ENCODE measurements at regions not wholly inside any gene's neighbourhood (a gene's known extent, or its start where the extent isn't known, plus 50 kb on each side); places are given as distances from the start of the nearest gene placed in this dataset.
"Not testable (repeated sequence)": the region's sequence is repeated elsewhere in the genome, so short reads cannot be mapped to it uniquely, and the experiment has no call there.

DNA sequence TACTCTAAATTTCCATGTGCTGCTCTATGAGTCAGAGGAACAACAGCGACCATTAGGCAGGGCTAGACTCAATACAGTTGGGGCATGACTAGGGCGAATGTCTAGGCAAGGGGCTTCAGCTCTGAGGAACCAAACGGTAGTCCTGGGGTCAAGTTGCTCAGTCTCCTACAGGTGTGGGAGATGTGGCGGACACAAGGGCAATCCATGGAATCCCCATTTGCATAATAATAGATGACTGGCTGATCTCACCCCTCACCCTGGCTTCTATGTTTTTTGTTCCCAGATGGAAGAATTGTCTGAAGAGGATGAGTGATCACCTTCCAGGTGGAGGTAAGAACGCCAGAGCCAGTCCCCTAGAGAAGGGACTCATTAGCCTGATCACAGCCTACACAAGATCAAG is 1048.2 kb upstream of the MIR17HG start:
- WGBS: 91% methylated on average over 5 of the region's 5 CpGs
- Histone ChIP-seq H3K4me3 (ENCODE audit: low read depth, low read length) (no peak overlapping the region), H3K4me1 (ENCODE audit: insufficient read depth) (no peaks in the 10 kb centered on the region), H3K27ac (ENCODE audit: low read depth) (no peak overlapping the region), H3K36me3 (ENCODE audit: insufficient read depth) (no peaks in the 10 kb centered on the region)
- no peak for DNase-seq (ENCODE audit: extremely low spot score)

DNA sequence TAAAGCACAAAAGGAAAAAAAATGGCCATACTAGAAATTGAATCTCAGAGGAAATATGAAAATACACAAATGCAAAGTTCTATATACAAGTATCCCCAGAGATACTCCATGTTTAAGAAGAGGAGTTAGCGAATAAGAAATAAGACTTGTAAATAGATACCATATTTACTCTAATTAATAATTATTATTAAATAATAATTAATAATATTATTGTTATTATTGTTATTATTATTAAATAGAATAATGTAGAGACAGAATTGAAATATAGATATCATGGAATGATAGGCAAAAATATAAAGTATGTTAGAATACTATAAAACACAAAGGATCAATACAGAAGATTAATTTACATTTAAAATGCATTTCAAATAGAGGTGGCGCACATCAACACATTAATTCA is 1047.5 kb upstream of the MIR17HG start:
- Histone ChIP-seq H3K4me3 (ENCODE audit: low read depth, low read length) (no peak overlapping the region), H3K36me3 (ENCODE audit: insufficient read depth) (no peaks in the 10 kb centered on the region), H3K27ac (ENCODE audit: low read depth) (no peak overlapping the region), H3K4me1 (ENCODE audit: insufficient read depth) (no peaks in the 10 kb centered on the region)
- DNase-seq (ENCODE audit: extremely low spot score): no peak
- WGBS: 98% methylated on average over 2 of the region's 2 CpGs

DNA sequence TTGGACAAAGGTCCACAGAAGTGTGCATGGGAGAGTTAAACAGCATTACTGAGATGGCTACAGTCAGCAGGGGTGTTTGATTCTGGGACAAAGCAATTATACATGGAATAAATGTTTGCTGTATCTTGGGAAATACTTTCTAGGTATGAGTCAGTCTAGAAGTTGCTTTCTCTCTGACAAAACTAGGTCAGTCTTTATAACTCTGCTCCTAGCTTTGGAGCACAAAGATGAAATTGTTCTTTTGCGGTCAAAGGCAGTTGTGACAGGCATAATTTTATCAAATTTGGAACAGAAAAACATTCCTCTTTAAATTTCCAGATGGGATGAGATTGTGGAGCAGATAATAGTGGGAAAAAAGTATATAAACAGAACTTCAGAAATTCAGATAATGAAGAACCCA is 1045.4 kb upstream of the MIR17HG start:
- no peak overlapping the region for H3K27ac ChIP-seq (ENCODE audit: low read depth)
- WGBS: 37% methylated on average over 1 of the region's 1 CpG

DNA sequence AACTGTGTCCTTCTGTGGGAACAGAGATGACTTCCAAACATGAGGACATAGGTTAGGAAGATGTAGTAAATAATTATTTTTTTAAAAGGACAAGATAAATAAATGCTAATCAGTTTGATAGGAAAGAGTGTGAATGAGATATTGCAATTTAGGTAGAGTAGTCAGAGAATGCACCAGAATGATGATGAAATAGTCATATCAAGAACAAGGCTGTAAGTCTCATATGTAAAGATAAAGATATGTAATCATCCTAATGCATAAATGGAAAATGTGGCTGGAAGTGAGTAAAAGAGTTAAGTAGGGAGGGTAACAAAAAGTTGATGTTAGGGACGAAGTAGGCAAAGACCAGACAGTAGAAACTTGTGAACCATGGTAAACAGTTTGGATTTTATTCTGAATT is 1041.7 kb upstream of the MIR17HG start:
- WGBS: 98% methylated on average over 1 of the region's 1 CpG
- H3K27ac ChIP-seq (ENCODE audit: low read depth): no peak overlapping the region
- H3K36me3 ChIP-seq (ENCODE audit: insufficient read depth): no peaks in the 10 kb centered on the region
- no peak for DNase-seq (ENCODE audit: extremely low spot score)
- no peak overlapping the region for H3K4me3 ChIP-seq (ENCODE audit: low read depth, low read length)
- H3K4me1 ChIP-seq (ENCODE audit: insufficient read depth): no peaks in the 10 kb centered on the region

More for the DNA sequence above, 1045.4 kb upstream of the MIR17HG start:
- DNase-seq (ENCODE audit: extremely low spot score): no peak
- Histone ChIP-seq H3K4me3 (ENCODE audit: low read depth, low read length) (no peak overlapping the region), H3K36me3 (ENCODE audit: insufficient read depth) (no peaks in the 10 kb centered on the region), H3K4me1 (ENCODE audit: insufficient read depth) (no peaks in the 10 kb centered on the region)

DNA sequence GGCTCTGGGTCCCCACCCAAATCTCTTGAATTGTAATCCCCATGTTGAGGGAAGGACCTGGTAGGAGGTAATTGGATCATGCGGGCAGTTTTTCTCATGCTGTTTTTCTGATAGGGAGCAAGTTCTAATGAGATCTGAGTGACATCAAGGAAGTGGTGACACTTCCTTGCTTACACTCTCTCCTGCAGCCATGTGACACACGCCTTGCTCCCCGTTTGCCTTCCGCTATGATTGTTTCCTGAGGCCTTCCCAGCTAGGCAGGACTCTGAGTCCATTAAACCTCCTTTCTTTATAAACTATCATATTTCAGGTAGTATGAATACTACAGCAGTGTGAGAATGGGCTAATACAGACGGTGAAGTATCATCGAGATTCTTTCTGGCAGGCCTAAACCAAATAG is 1040.4 kb upstream of the MIR17HG start:
- DNase-seq (ENCODE audit: extremely low spot score): no peak
- 94% methylated on average over 6 of the region's 6 CpGs for WGBS
- no peak overlapping the region for H3K27ac ChIP-seq (ENCODE audit: low read depth)
- H3K4me1 ChIP-seq (ENCODE audit: insufficient read depth): no peaks in the 10 kb centered on the region
- no peak overlapping the region for H3K4me3 ChIP-seq (ENCODE audit: low read depth, low read length)
- H3K36me3 ChIP-seq (ENCODE audit: insufficient read depth): no peaks in the 10 kb centered on the region

DNA sequence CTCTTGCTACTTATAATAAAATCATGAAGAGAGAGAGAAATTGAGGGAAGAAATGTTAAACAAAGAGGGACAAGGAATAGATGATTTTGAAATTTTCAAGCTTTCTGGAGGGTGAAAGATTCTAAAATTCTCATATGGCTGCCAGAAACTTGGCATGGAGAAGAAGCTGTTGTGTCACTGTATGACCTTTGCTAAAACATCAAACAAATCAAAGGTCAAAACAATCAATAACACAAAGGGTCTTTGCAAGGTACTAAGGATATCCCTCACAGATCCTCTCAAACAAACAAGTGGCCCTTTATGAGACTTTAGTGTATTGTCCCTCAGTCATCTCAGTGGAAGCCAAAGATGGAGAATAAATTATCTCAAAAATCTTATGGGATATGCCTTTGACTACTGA is 1039.2 kb upstream of the MIR17HG start:
- Histone ChIP-seq H3K36me3 (ENCODE audit: insufficient read depth) (no peaks in the 10 kb centered on the region), H3K27ac (ENCODE audit: low read depth) (no peak overlapping the region), H3K4me1 (ENCODE audit: insufficient read depth) (no peaks in the 10 kb centered on the region), H3K4me3 (ENCODE audit: low read depth, low read length) (no peak overlapping the region)
- DNase-seq (ENCODE audit: extremely low spot score): no peak

DNA sequence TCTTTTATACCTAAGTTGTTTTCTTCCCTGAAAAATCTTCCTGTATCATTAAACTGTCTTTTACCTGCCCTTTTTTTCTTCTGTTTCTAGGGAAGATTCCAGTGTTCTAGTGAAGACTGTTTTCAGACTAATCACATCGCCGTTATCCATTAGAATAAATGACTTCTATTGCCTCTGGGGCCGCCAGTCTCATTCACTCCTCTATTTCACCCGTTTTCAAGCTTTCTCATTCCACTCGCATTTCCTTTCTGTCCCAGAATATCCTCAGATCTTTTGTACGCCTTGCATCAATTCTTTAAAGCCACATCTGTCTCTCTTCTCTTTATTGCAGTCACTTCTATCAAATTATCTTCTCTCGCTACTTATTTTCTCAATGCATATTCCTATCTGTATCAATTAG is 1035.6 kb upstream of the MIR17HG start:
- no peaks in the 10 kb centered on the region for H3K36me3 ChIP-seq (ENCODE audit: insufficient read depth)
- H3K4me1 ChIP-seq (ENCODE audit: insufficient read depth): no peaks in the 10 kb centered on the region
- WGBS: 82% methylated on average over 7 of the region's 7 CpGs
- no peak overlapping the region for H3K27ac ChIP-seq (ENCODE audit: low read depth)
- no peak for DNase-seq (ENCODE audit: extremely low spot score)
- H3K4me3 ChIP-seq (ENCODE audit: low read depth, low read length): no peak overlapping the region

DNA sequence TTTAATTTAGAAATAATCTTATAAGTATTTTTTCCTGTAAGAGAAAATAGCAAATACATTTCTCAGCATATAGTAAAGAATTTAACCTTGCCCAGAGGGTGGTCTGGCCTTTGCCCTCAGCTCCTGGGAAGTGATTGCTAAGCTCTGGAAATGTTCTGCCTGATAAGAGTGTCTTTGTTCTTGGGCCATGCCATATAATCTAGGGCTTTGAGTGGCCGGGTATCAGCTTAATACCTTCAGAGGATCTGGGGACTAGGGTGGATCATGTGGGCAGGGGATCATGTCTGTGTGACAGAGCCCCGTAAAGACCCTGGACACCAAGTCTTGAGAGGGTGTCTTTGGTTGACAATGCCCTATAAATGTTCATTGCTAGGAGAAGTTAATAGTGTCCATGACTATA is 1032.4 kb upstream of the MIR17HG start:
- H3K4me3 ChIP-seq (ENCODE audit: low read depth, low read length): no peak overlapping the region
- H3K36me3 ChIP-seq (ENCODE audit: insufficient read depth): no peaks in the 10 kb centered on the region

DNA sequence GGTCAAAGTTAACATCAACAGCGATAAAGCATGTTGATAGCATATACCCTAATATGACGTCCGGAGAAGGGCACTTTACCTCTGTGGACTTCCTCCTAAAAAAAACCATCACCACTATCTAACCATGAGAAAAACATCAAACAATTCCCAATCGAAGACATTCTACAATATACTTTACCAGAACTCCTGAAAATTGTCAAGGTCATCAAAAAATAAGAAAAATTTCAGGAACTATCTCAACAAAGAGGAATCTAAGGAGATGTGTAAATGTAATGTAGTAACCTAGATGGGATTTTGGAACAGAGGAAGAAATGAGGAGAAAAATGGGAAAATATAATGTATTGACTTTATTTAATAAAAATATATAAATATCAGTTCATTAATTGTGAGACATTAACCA is 1026.8 kb upstream of the MIR17HG start:
- no peak for DNase-seq (ENCODE audit: extremely low spot score)
- no peaks in the 10 kb centered on the region for H3K4me1 ChIP-seq (ENCODE audit: insufficient read depth)
- H3K27ac ChIP-seq (ENCODE audit: low read depth): no peak overlapping the region
- H3K36me3 ChIP-seq (ENCODE audit: insufficient read depth): no peaks in the 10 kb centered on the region
- no peak overlapping the region for H3K4me3 ChIP-seq (ENCODE audit: low read depth, low read length)
- WGBS: 86% methylated on average over 4 of the region's 4 CpGs

More for the DNA sequence above, 1032.4 kb upstream of the MIR17HG start:
- Histone ChIP-seq H3K27ac (ENCODE audit: low read depth) (no peak overlapping the region), H3K4me1 (ENCODE audit: insufficient read depth) (no peaks in the 10 kb centered on the region)
- WGBS: 46% methylated on average over 2 of the region's 2 CpGs
- DNase-seq (ENCODE audit: extremely low spot score): no peak

DNA sequence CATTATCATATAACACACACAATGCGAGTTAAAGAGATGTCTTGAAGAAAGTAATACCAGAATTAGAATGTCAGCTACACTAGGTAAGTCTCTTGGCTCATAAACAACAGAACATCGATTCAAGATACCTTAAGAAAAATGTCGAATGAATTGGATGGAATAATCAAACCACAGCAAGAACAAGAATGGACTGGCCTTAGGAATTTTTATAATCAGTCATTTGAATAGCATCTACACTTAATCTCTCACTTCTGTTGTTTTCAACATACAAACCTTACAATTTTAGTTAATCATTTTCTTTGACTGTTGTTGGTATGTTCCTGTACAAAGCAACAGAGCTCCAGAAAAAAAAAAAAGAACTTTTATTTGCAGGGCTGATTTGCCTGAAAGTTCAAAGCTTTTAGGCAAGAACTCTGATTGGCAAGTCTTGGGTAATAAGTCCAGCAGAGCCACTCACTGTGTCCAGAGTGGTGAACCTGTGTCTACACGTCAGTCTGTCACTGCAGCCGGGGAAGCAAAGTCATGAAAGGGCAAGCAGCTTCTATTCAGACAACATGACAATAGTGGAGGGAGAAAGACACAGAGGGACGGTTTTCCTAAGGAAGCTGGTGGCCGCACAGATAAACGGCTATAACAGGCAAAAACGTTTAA is 1026.1 kb upstream of the MIR17HG start:
- no peak for DNase-seq (ENCODE audit: extremely low spot score)
- no peak overlapping the region for H3K27ac ChIP-seq (ENCODE audit: low read depth)
- no peaks in the 10 kb centered on the region for H3K36me3 ChIP-seq (ENCODE audit: insufficient read depth)
- H3K4me1 ChIP-seq (ENCODE audit: insufficient read depth): no peaks in the 10 kb centered on the region
- H3K4me3 ChIP-seq (ENCODE audit: low read depth, low read length): no peak overlapping the region
- WGBS: 82% methylated on average over 9 of the region's 9 CpGs

DNA sequence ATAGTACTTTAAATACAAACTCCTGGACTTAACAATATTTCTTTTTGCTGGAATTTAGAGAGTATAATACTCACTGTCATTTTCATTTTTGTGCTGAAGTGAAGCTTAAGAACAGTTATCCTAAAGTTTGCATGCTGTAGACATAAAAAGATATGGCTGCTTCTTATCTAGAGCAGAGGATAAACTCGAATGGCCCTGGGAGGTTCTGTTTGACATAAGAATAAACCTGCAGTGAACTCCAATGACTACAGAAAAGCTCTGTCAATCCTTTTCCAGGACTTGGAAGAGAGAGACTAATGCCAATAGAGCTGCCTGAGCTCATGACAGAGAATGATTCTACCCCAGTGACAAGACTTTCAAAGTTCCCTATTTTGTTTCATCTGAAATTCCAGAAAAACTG is 1017.8 kb upstream of the MIR17HG start:
- no peaks in the 10 kb centered on the region for H3K4me1 ChIP-seq (ENCODE audit: insufficient read depth)
- no peaks in the 10 kb centered on the region for H3K36me3 ChIP-seq (ENCODE audit: insufficient read depth)
- no peak overlapping the region for H3K27ac ChIP-seq (ENCODE audit: low read depth)
- 23% methylated on average over 1 of the region's 1 CpG for WGBS
- no peak overlapping the region for H3K4me3 ChIP-seq (ENCODE audit: low read depth, low read length)
- DNase-seq (ENCODE audit: extremely low spot score): no peak

DNA sequence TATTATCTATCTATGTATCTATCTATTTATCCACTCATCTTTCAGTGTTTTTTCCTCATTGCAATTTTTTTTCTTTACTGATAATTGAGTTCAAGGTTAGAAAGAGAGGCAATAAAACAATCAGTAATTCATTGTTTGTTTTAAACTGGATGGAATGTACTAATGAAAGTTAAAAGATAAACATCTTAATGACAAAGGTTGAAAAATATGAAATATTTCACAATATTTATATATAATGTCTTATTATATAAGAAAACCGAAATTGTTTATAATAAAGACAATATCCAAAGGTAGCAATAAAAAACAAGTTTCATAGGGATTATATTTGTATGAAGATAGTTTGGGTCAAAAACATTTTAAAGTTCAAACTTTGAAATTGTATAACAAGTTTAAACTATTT is 1015.5 kb upstream of the MIR17HG start:
- Histone ChIP-seq H3K36me3 (ENCODE audit: insufficient read depth) (no peaks in the 10 kb centered on the region), H3K4me3 (ENCODE audit: low read depth, low read length) (no peak overlapping the region), H3K4me1 (ENCODE audit: insufficient read depth) (no peaks in the 10 kb centered on the region), H3K27ac (ENCODE audit: low read depth) (no peak overlapping the region)
- no peak for DNase-seq (ENCODE audit: extremely low spot score)
- WGBS: 49% methylated on average over 1 of the region's 1 CpG

DNA sequence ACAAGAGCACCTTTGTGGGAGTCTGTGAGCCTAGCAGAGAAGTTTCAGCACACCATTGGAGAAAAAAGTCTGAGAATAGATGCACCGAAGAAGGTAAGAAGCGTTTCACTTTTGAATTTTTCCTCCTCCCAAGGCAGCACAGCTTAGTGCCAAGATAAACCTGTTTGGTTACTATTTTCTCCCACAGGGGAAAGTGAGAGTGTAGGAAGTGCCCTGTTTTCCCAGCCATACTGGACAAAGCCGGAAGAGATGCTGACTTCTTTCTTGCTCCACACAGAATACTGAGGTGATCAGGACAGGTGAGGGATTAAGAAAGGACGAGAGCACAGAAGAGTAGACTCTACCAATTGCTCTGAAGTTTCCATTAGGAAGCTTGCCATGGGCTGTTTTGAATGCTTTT is 1011.0 kb upstream of the MIR17HG start:
- no peaks in the 10 kb centered on the region for H3K4me1 ChIP-seq (ENCODE audit: insufficient read depth)
- no peaks in the 10 kb centered on the region for H3K36me3 ChIP-seq (ENCODE audit: insufficient read depth)
- H3K4me3 ChIP-seq (ENCODE audit: low read depth, low read length): no peak overlapping the region
- no peak overlapping the region for H3K27ac ChIP-seq (ENCODE audit: low read depth)
- WGBS: 81% methylated on average over 4 of the region's 4 CpGs
- DNase-seq (ENCODE audit: extremely low spot score): no peak

DNA sequence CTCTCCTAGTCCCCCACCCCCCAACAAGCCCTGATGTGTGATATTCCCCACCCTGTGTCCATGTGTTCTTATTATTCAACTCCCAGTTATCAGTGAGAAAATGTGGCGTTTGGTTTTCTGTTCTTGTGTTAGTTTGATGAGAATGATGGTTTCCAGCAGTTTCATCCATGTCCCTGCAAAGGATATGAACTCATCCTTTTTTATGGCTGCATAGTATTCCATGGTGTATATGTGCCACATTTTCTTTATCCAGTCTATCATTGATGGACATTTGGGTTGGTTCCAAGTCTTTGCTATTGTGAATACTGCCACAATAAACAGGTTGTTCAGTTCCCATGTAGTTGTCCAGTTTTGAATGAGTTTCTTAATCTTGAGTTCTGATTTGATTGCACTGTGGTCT is 1006.1 kb upstream of the MIR17HG start:
- not testable (repeated sequence) for DNase-seq (ENCODE audit: extremely low spot score); H3K36me3 ChIP-seq (ENCODE audit: insufficient read depth); H3K4me1 ChIP-seq (ENCODE audit: insufficient read depth); H3K27ac ChIP-seq (ENCODE audit: low read depth); H3K4me3 ChIP-seq (ENCODE audit: low read depth, low read length)
- WGBS: 86% methylated on average over 1 of the region's 1 CpG

All from urinary bladder (tissue), 3 donors.